Testis (tissue), 2 donors: ENCODE measurements at regions not wholly inside any gene's neighbourhood (a gene's known extent, or its start where the extent isn't known, plus 50 kb on each side); places are given as distances from the start of the nearest gene placed in this dataset.

ENCODE experiments used
- DNase-seq: peaks from one replicate; pipeline ENCODE4 v3.0.0-alpha.2; 2019
- H3K27ac ChIP-seq, 2 donors: fragments of 200-600 bp; sonication (generic); one replicate each; pipeline ENCODE4 v1.5.1; 2019
- H3K27me3 ChIP-seq: fragments of 200-600 bp; sonication (generic); one replicate; pipeline ENCODE4 v1.5.1; 2019
- H3K36me3 ChIP-seq: fragments of 200-600 bp; sonication (generic); one replicate; pipeline ENCODE4 v1.5.1; 2017; ENCODE audit warnings: low read depth; ENCODE audit errors: missing control alignments
- H3K4me1 ChIP-seq: fragments of 200-600 bp; sonication (generic); one replicate; pipeline ENCODE4 v1.5.1; 2019
- H3K4me3 ChIP-seq, 2 donors: fragments of 200-600 bp; sonication (generic); one replicate each; pipeline ENCODE4 v1.5.1; 2017 to 2019
- H3K9me3 ChIP-seq: fragments of 200-600 bp; sonication (generic); one replicate; pipeline ENCODE4 v1.5.1; 2017
- CTCF ChIP-seq, 3 experiments: fragments of 450-650 bp in 2 of 3; fragments of 200-600 bp in 1 of 3; sonication (generic) in 1 of 3; IDR thresholded peaks; one replicate each; pipeline ENCODE4 v1.5.1; 2016 to 2019; ENCODE audit warnings: antibody characterized with exemption in 3 of 3, mild to moderate bottlenecking in 2 of 3, moderate library complexity in 1 of 3
- POLR2A ChIP-seq: fragments of 450-650 bp; IDR thresholded peaks from one replicate; pipeline ENCODE4 v1.6.1; 2017; ENCODE audit warnings: antibody characterized with exemption, mild to moderate bottlenecking, moderate library complexity
- WGBS, 2 donors: methylation state at CpG; one replicate each; pipeline ENCODE4 v1.1.5; 2018; 5-methylcytosine and 5-hydroxymethylcytosine counted together
- intact Hi-C: fragments of 100-400 bp; cut with DNase I; formaldehyde crosslinking; loops from one replicate; pipeline ENCODE4 v1.15.1; 2023; ENCODE audit warnings: low total_unique reads

GRCh38 chr6:148263010-148263409, 79.6 kb upstream of the SASH1 start:
- no peak for DNase-seq
- 86 to 91% methylated on average over 3 of the region's 3 CpGs for WGBS, 2 donors

GRCh38 chr6:148263961-148264360, 78.7 kb upstream of the SASH1 start:
- no peak for TF ChIP-seq POLR2A
- H3K4me1 ChIP-seq, result no peaks in the 10 kb centered on the region
- H3K36me3 ChIP-seq, result no peaks in the 10 kb centered on the region
- H3K27ac ChIP-seq, result no peak overlapping the region
- H3K9me3 ChIP-seq, result no peaks in the 10 kb centered on the region
- no peak for DNase-seq
- intact Hi-C loops, result no loop called here
- H3K27me3 ChIP-seq, result no peaks in the 10 kb centered on the region
- no peak overlapping the region for H3K4me3 ChIP-seq
- 62 to 69% methylated on average over 5 of the region's 5 CpGs for WGBS, 2 donors

More at GRCh38 chr6:148263010-148263409, 79.6 kb upstream of the SASH1 start:
- no peaks in the 10 kb centered on the region for H3K36me3 ChIP-seq
- H3K27me3 ChIP-seq, result no peaks in the 10 kb centered on the region
- no peak overlapping the region for H3K27ac ChIP-seq
- H3K9me3 ChIP-seq, result no peaks in the 10 kb centered on the region
- no peak for TF ChIP-seq CTCF (IDR thresholded peaks at IDR 0.05)
- no peak for TF ChIP-seq POLR2A
- no peak overlapping the region for H3K4me3 ChIP-seq
- no peaks in the 10 kb centered on the region for H3K4me1 ChIP-seq
- intact Hi-C loops, result no loop called here

- H3K9me3 ChIP-seq, result no peaks in the 10 kb centered on the region
- H3K4me1 ChIP-seq, result no peaks in the 10 kb centered on the region
- TF ChIP-seq POLR2A, result no peak
- no peak for TF ChIP-seq CTCF (IDR thresholded peaks at IDR 0.05)
- H3K27me3 ChIP-seq, result no peaks in the 10 kb centered on the region
- no peaks in the 10 kb centered on the region for H3K36me3 ChIP-seq
- no peak overlapping the region for H3K4me3 ChIP-seq
- no peak overlapping the region for H3K27ac ChIP-seq
- DNase-seq, result no peak
- intact Hi-C loops, result no loop called here
- WGBS, 2 donors, result 52 to 83% methylated on average over 2 of the region's 2 CpGs
Observed at GRCh38 chr6:148265054-148265453, 77.6 kb upstream of the SASH1 start.

GRCh38 chr6:148269386-148269785, 73.3 kb upstream of the SASH1 start:
- Histone ChIP-seq H3K27ac (no peak overlapping the region), H3K4me3 (no peak overlapping the region), H3K9me3 (no peaks in the 10 kb centered on the region), H3K4me1 (no peaks in the 10 kb centered on the region), H3K36me3 (no peaks in the 10 kb centered on the region), H3K27me3 (no peaks in the 10 kb centered on the region)
- DNase-seq, result no peak
- intact Hi-C loops, result no loop called here
- TF ChIP-seq CTCF (IDR thresholded peaks at IDR 0.05), result no peak
- no peak for TF ChIP-seq POLR2A
- WGBS, 2 donors, result 91 to 98% methylated on average over 3 of the region's 3 CpGs

- no peaks in the 10 kb centered on the region for H3K9me3 ChIP-seq
- H3K4me3 ChIP-seq, result no peak overlapping the region
- H3K27ac ChIP-seq, result no peak overlapping the region
- no peak for TF ChIP-seq POLR2A
- TF ChIP-seq CTCF (IDR thresholded peaks at IDR 0.05), result no peak
- DNase-seq, result no peak
- H3K36me3 ChIP-seq, result no peaks in the 10 kb centered on the region
- 55 to 63% methylated on average over 11 of the region's 11 CpGs for WGBS, 2 donors
- intact Hi-C loops, result no loop called here
- H3K27me3 ChIP-seq, result no peaks in the 10 kb centered on the region
- H3K4me1 ChIP-seq, result no peaks in the 10 kb centered on the region
Observed at GRCh38 chr6:148271711-148272439, 70.8 kb upstream of the SASH1 start.
